DND-41 (cell line): ENCODE measurements at regions not wholly inside any gene's neighbourhood (a gene's known extent, or its start where the extent isn't known, plus 50 kb on each side); places are given as distances from the start of the nearest gene placed in this dataset.

ENCODE experiments used
- EZH2 ChIP-seq: IDR thresholded peaks from 3 replicates; pipeline ENCODE4 v1.6.1; 2012; ENCODE audit warnings: borderline replicate concordance, low read depth, mild to moderate bottlenecking, moderate library complexity, low read length, inconsistent platforms; ENCODE audit not compliant: severe bottlenecking
- TF ChIP-seq, protein P1 (sequence below): IDR thresholded peaks from 2 replicates; pipeline ENCODE4 v1.5.1; 2012; ENCODE audit warnings: borderline replicate concordance, low read length, moderate library complexity, mild to moderate bottlenecking; ENCODE audit not compliant: poor library complexity, severe bottlenecking; ENCODE audit errors: extremely low read depth

DNA sequence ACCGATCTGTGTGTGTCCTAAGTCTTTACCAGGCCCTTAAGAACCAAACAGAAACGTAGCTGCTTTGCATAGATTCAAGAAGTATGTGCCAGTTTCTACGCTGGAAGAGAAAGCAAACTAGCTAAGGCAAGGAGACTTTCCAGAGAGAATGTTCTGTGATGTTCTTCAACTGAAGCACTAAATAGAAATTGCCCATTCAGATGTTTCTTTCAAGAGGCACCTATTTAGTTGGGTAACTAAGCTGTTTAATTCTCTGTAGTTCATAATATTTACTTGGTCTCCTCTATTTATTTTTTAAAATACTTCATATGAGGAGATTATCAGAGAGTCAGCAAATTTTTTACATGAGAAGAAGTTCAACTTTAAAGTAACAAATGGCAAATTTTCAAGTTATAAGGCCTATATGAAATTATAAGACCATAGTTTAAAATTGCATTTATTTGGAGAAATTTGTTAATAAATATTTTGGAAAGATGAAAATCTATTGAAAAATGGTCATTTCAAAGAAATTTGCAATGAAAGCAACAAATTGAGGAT is 279.0 kb downstream of the NEBL start:
- no peak for TF ChIP-seq EZH2
- TF ChIP-seq, protein P1, sequence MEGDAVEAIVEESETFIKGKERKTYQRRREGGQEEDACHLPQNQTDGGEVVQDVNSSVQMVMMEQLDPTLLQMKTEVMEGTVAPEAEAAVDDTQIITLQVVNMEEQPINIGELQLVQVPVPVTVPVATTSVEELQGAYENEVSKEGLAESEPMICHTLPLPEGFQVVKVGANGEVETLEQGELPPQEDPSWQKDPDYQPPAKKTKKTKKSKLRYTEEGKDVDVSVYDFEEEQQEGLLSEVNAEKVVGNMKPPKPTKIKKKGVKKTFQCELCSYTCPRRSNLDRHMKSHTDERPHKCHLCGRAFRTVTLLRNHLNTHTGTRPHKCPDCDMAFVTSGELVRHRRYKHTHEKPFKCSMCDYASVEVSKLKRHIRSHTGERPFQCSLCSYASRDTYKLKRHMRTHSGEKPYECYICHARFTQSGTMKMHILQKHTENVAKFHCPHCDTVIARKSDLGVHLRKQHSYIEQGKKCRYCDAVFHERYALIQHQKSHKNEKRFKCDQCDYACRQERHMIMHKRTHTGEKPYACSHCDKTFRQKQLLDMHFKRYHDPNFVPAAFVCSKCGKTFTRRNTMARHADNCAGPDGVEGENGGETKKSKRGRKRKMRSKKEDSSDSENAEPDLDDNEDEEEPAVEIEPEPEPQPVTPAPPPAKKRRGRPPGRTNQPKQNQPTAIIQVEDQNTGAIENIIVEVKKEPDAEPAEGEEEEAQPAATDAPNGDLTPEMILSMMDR: no peak
